Sigmoid colon (tissue), 6 donors: ENCODE measurements at regions not wholly inside any gene's neighbourhood (a gene's known extent, or its start where the extent isn't known, plus 50 kb on each side); places are given as distances from the start of the nearest gene placed in this dataset.
"Not testable (repeated sequence)": the region's sequence is repeated elsewhere in the genome, so short reads cannot be mapped to it uniquely, and the experiment has no call there.

ENCODE experiments used
- DNase-seq: peaks from one replicate; pipeline ENCODE4 v3.0.0-alpha.2; 2019
- H3K27ac ChIP-seq, 4 donors: fragments of 200-600 bp; sonication (generic); one replicate each; pipeline ENCODE4 v1.5.1; 2016 to 2019; ENCODE audit warnings: mild to moderate bottlenecking in 1 of 4
- H3K27me3 ChIP-seq, 3 donors: fragments of 200-600 bp; sonication (generic); one replicate each; pipeline ENCODE4 v1.5.1; 2019; ENCODE audit warnings: mild to moderate bottlenecking in 1 of 3
- H3K36me3 ChIP-seq, 4 donors: fragments of 200-600 bp; sonication (generic); one replicate each; pipeline ENCODE4 v1.5.1; 2016 to 2019
- H3K4me1 ChIP-seq, 4 donors: fragments of 200-600 bp; sonication (generic); one replicate each; pipeline ENCODE4 v1.5.1; 2017 to 2019
- H3K4me3 ChIP-seq, 4 donors: fragments of 200-600 bp; sonication (generic); one replicate each; pipeline ENCODE4 v1.5.1; 2017 to 2019; ENCODE audit warnings: mild to moderate bottlenecking in 2 of 4, moderate library complexity in 1 of 4
- H3K9me3 ChIP-seq, 4 donors: fragments of 200-600 bp in 3 of 4; sonication (generic) in 3 of 4; one replicate each; pipeline versions ENCODE4 v1.5.1 to v1.6.1; 2013 to 2019
- EP300 ChIP-seq, 4 donors: sonication (generic); formaldehyde crosslinking; IDR thresholded peaks; one replicate each; pipeline ENCODE4 v1.6.1; 2017; ENCODE audit warnings: antibody characterized with exemption in 4 of 4
- POLR2A ChIP-seq, 2 donors: fragments of 450-650 bp; IDR thresholded peaks; one replicate each; pipeline ENCODE4 v1.6.1; 2016; ENCODE audit warnings: antibody characterized with exemption in 2 of 2, mild to moderate bottlenecking in 2 of 2, moderate library complexity in 2 of 2
- POLR2AphosphoS5 ChIP-seq, 4 donors: sonication (generic); formaldehyde crosslinking; IDR thresholded peaks; one replicate each; pipeline ENCODE4 v1.6.1; 2017; ENCODE audit warnings: antibody characterized with exemption in 4 of 4
- WGBS, 2 donors: extraction: QIAGEN DNeasy Blood & Tissue Kit; methylation state at CpG; one replicate each; pipeline ENCODE4 v1.1.7; 2013; 5-methylcytosine and 5-hydroxymethylcytosine counted together
- intact Hi-C: fragments of 100-400 bp; cut with DNase I; formaldehyde crosslinking; loops from one replicate; pipeline ENCODE4 v1.15.1; 2023
- TF ChIP-seq, protein P1 (sequence below), 4 experiments: fragments of 450-650 bp in 3 of 4; fragments of 200-600 bp in 1 of 4; IDR thresholded peaks; one replicate each; pipeline ENCODE4 v1.5.1; 2016 to 2019; ENCODE audit warnings: antibody characterized with exemption in 4 of 4, mild to moderate bottlenecking in 3 of 4, moderate library complexity in 2 of 4
- donor health status: healthy with polysubstance abuse.
- donor health status: healthy.

DNA sequence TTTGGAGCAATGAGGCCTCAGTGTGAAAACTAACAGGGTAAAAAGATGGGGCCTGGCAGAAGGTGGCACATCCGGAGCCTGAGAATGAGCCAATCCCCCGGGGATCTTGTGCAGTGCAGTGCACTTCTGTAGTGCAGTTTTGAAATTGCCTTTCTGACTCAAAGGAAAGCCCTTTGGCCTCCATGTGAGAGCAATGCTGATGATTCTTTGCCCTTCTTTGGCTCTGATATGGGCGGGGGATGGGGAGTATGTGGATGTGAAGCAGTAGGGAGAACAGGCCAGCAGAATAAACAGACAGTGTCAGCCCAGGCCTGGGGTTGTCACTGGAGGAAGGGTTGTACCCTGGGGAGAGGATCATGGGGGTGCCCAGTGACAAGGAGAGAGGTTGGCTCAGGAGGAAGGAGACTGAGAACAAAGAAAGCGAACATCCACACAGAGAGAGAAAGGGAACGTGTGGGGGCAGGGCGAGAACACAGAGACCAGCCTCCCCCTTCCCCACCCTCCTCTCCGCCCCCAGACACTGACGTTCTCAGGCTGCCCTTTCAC lies 351.2 kb downstream of the CDC5L start:
- Histone ChIP-seq H3K4me1 (peaks cover 0 to 39% (median 31%) of the 10 kb centered on the region in 4 donors), H3K36me3 (no peaks in the 10 kb centered on the region), H3K27me3 (no peaks in the 10 kb centered on the region), H3K4me3 (no peak overlapping the region), H3K9me3 (no peaks in the 10 kb centered on the region), H3K27ac (peak overlapping the region in 1 of 4 donors; percentile 38)
- no peak for DNase-seq
- TF ChIP-seq POLR2AphosphoS5 (IDR thresholded peaks at IDR 0.05) (no peak), POLR2A (IDR thresholded peaks at IDR 0.05) (no peak)
- 80 to 89% methylated on average over 8 of the region's 8 CpGs for WGBS, 2 donors
- intact Hi-C loops: no loop called here

DNA sequence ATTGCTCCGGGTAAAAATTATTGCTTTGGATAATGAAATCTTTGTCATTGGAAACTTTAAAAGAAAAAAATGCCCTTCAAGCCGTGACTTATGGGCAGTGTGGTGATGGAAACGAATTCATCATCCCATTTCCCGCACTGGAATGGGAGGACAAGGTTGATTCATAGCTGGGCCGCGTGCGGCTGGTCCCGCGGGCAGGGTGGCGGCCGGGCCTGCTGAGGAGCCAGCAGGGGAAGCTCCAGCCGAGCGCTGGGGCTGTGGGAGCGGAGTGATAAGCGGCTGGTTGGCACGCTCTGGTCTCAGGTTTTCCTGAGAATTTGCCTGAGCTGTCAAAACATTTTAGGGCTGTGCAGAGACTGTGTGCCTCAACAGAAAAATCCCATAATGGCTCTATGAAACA lies 351.7 kb downstream of the CDC5L start:
- WGBS, 2 donors: 96% methylated on average over 16 of the region's 16 CpGs
- Histone ChIP-seq H3K36me3 (no peaks in the 10 kb centered on the region), H3K27me3 (no peaks in the 10 kb centered on the region), H3K4me1 (peaks cover 0 to 34% (median 28%) of the 10 kb centered on the region in 4 donors), H3K4me3 (no peak overlapping the region), H3K27ac (no peak overlapping the region), H3K9me3 (no peaks in the 10 kb centered on the region)
- TF ChIP-seq POLR2A (IDR thresholded peaks at IDR 0.05): no peak
- no peak for TF ChIP-seq EP300 (IDR thresholded peaks at IDR 0.05)
- TF ChIP-seq POLR2AphosphoS5 (IDR thresholded peaks at IDR 0.05): no peak
- TF ChIP-seq, protein P1, sequence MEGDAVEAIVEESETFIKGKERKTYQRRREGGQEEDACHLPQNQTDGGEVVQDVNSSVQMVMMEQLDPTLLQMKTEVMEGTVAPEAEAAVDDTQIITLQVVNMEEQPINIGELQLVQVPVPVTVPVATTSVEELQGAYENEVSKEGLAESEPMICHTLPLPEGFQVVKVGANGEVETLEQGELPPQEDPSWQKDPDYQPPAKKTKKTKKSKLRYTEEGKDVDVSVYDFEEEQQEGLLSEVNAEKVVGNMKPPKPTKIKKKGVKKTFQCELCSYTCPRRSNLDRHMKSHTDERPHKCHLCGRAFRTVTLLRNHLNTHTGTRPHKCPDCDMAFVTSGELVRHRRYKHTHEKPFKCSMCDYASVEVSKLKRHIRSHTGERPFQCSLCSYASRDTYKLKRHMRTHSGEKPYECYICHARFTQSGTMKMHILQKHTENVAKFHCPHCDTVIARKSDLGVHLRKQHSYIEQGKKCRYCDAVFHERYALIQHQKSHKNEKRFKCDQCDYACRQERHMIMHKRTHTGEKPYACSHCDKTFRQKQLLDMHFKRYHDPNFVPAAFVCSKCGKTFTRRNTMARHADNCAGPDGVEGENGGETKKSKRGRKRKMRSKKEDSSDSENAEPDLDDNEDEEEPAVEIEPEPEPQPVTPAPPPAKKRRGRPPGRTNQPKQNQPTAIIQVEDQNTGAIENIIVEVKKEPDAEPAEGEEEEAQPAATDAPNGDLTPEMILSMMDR (IDR thresholded peaks at IDR 0.05): no peak
- intact Hi-C loops: no loop called here
- no peak for DNase-seq

DNA sequence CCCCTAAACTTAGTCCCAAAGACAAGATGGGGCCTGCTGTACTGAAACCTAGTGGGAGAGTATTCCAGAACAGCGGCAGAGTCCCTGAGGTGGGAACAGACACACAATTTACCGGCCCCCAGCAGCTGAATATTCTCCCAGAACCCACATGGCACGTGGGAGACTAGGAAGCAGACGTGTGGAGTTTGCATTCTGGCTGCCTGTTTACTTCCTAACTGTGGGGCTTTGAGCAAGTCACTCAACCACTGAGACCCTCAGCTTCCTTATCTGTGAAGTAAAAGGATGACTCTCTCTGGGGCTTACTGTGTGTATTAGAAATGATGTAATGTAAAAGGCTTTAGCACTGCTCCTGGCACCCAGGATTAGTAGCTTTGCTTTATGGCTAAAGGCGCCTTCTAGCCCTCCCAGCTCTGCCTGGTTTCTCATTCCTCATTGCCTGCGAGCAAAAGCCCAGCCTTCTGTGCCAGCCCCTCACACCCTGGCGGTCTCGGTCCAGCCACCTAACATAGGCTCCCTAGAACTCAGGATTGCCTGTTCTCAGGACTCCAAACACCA lies 353.1 kb downstream of the CDC5L start:
- Histone ChIP-seq H3K27ac (no peak overlapping the region), H3K4me3 (no peak overlapping the region), H3K9me3 (no peaks in the 10 kb centered on the region), H3K4me1 (peaks cover 0 to 22% (median 19%) of the 10 kb centered on the region in 4 donors), H3K36me3 (no peaks in the 10 kb centered on the region), H3K27me3 (no peaks in the 10 kb centered on the region)
- no peak for DNase-seq
- 85 to 95% methylated on average over 8 of the region's 8 CpGs for WGBS, 2 donors
- intact Hi-C loops: no loop called here
- TF ChIP-seq EP300 (IDR thresholded peaks at IDR 0.05) (no peak), POLR2AphosphoS5 (IDR thresholded peaks at IDR 0.05) (no peak), POLR2A (IDR thresholded peaks at IDR 0.05) (no peak)
- TF ChIP-seq, protein P1 (IDR thresholded peaks at IDR 0.05): no peak

DNA sequence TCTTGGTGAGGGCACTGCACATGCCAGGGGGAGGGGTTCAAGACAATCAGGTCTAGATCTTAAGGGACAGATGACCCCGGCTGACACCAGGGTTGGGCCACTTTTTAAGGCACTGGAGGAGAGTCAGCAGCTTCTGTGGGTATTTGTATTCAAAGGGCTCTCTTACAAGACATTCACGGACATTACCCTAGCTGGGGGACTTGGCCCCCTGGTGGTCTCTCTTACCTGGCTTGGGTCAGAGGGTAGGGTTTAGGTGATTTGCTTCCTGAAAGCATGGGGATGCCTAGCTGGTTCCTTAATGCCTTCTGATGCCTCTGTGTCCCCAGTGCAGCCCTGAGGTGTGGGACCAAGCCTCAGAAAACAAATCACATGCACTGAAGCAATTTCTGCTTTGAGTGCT lies 354.7 kb downstream of the CDC5L start:
- TF ChIP-seq POLR2A (IDR thresholded peaks at IDR 0.05): no peak
- TF ChIP-seq, protein P1 (IDR thresholded peaks at IDR 0.05): no peak
- TF ChIP-seq EP300 (IDR thresholded peaks at IDR 0.05): no peak
- no peak for TF ChIP-seq POLR2AphosphoS5 (IDR thresholded peaks at IDR 0.05)
- 94 to 97% methylated on average over 2 of the region's 2 CpGs for WGBS, 2 donors
- intact Hi-C loops: no loop called here

DNA sequence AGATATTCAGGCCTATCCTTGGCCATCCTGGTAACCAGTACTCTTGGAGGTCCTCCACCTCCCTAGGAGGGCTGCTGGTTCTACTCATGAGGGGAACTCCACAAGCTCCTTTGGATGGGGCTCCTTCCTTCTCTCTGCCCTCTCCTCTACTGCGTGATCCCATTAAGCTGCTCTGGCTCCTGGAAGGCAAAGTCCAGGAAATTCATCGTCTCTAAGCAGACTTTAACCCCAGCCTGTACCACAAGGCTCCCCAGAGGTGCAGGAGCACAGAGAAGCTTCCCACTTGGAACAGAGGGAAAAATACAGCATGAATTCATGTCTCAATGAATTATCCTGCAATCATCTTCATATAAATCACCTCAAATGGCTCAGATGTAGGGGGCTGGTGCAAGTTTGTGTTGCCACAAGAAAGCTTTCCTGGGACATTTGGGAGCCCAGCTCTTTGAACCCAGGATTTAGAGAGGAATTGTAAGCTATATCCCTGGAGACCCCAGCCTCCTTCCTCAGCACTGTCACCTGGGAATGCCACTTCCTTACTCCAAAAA lies 355.4 kb downstream of the CDC5L start:
- H3K4me3 ChIP-seq: no peak overlapping the region
- intact Hi-C loops: no loop called here
- H3K36me3 ChIP-seq: no peaks in the 10 kb centered on the region
- no peaks in the 10 kb centered on the region for H3K27me3 ChIP-seq
- H3K9me3 ChIP-seq: no peaks in the 10 kb centered on the region
- DNase-seq: no peak
- peaks cover 0 to 13% (median 11%) of the 10 kb centered on the region in 4 donors for H3K4me1 ChIP-seq
- TF ChIP-seq POLR2AphosphoS5 (IDR thresholded peaks at IDR 0.05): no peak
- H3K27ac ChIP-seq: no peak overlapping the region
- WGBS, 2 donors: 13 to 55% methylated on average over 2 of the region's 2 CpGs

More for the DNA sequence above, 354.7 kb downstream of the CDC5L start:
- DNase-seq: no peak
- H3K27ac ChIP-seq: no peak overlapping the region
- peaks cover 0 to 18% (median 15%) of the 10 kb centered on the region in 4 donors for H3K4me1 ChIP-seq
- H3K27me3 ChIP-seq: no peaks in the 10 kb centered on the region
- H3K36me3 ChIP-seq: no peaks in the 10 kb centered on the region
- H3K4me3 ChIP-seq: no peak overlapping the region
- no peaks in the 10 kb centered on the region for H3K9me3 ChIP-seq

DNA sequence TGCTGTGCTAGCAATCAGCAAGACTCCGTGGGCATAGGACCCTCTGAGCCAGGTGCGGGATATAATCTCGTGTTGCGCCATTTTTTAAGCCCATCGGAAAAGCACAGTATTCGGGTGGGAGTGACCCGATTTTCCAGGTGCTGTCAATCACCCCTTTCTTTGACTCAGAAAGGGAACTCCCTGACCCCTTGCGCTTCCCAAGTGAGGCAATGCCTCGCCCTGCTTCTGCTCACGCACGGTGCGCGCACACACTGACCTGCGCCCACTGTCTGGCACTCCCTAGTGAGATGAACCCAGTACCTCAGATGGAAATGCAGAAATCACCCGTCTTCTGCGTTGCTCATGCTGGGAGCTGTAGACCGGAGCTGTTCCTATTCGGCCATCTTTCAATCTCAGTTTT lies 372.6 kb downstream of the CDC5L start:
- H3K27me3 ChIP-seq, H3K27ac ChIP-seq, DNase-seq, H3K4me1 ChIP-seq, H3K4me3 ChIP-seq, H3K36me3 ChIP-seq, intact Hi-C loops: not testable (repeated sequence)
- peaks cover 2 to 14% (median 5%) of the 10 kb centered on the region in 4 donors for H3K9me3 ChIP-seq
- 95 to 97% methylated on average over 18 of the region's 18 CpGs for WGBS, 2 donors
